ENCODE measurements at regions not wholly inside any gene's neighbourhood (a gene's known extent, or its start where the extent isn't known, plus 50 kb on each side); places are given as distances from the start of the nearest gene placed in this dataset.

DNA sequence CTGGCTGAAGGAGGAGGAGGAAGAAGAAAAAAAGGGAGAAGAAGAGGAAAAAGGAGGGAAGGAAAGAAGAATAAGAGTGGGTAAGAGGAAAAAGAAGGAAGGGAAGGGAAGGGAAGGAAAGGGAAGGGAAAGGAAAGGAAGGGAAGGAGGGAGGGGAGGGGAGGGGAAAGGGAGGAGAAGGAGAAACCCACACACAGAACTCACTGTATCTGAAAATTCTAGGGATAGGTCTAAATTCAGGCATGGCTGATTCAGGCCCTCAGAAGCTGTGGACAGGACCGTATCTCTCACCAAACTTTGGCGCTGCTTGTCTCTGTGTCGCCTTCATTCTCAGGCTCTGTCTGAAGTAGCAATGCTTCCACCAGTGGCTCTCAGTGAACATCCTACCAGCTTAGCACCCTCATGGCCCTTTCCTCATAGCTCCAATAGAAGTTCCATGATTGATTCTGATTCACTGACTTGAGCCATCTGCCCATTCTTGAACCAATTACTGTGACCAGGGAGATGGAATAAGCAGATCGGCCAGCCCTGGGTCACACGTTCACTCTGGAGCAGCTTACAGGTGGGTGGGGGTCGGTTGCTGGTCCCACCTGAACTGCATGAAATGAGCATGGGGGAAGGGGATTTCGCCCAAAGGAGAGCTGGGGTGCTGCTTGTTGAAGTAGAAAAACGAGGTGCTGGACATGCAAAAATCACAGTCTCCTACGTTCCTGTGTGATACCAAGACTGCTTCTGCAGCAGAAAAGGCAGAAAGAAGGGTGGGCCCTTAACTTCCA is 59.7 kb downstream of the TTC32 start:
- H3K27ac Mint-ChIP-seq, result no peak overlapping the region
- ChIA-PET POLR2A (no interaction called here), CTCF (no interaction called here)
- no peak overlapping the region for H3K4me3 Mint-ChIP-seq
- DNase-seq (no peak), ATAC-seq (no peak)
- no peaks in the 10 kb centered on the region for H3K36me3 Mint-ChIP-seq (ENCODE audit: low read depth)
- H3K4me1 Mint-ChIP-seq (ENCODE audit: low read depth), result peaks cover 11% of the 10 kb centered on the region
- peaks cover 26% of the 10 kb centered on the region for H3K27me3 Mint-ChIP-seq
- TF ChIP-seq, protein P1, sequence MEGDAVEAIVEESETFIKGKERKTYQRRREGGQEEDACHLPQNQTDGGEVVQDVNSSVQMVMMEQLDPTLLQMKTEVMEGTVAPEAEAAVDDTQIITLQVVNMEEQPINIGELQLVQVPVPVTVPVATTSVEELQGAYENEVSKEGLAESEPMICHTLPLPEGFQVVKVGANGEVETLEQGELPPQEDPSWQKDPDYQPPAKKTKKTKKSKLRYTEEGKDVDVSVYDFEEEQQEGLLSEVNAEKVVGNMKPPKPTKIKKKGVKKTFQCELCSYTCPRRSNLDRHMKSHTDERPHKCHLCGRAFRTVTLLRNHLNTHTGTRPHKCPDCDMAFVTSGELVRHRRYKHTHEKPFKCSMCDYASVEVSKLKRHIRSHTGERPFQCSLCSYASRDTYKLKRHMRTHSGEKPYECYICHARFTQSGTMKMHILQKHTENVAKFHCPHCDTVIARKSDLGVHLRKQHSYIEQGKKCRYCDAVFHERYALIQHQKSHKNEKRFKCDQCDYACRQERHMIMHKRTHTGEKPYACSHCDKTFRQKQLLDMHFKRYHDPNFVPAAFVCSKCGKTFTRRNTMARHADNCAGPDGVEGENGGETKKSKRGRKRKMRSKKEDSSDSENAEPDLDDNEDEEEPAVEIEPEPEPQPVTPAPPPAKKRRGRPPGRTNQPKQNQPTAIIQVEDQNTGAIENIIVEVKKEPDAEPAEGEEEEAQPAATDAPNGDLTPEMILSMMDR (IDR thresholded peaks at IDR 0.05), result no peak
- H3K9me3 Mint-ChIP-seq, result no peaks in the 10 kb centered on the region
- intact Hi-C loops (cut with micrococcal nuclease), result no loop called here

DNA sequence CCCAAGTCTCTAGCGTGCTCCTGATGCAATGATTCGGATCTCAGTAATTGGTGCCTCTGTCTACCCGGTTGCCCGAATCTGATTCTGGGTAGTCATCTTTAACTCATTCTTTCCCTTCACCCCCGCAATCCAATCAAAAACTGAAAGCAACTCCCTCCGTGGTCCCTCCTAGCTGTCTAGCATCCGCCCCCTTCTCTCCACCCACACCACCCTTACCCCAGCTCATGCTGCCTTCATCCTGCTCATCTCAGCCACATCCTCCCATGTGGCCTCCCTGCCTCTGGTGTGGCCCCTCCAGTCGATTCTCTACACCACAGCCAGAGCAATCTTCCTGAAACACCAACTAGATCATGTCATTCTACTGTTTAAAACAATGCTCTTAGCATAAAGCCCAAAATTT is 62.3 kb downstream of the TTC32 start:
- Mint-ChIP-seq H3K36me3 (ENCODE audit: low read depth) (no peaks in the 10 kb centered on the region), H3K27ac (no peak overlapping the region), H3K27me3 (peaks cover 22% of the 10 kb centered on the region), H3K9me3 (no peaks in the 10 kb centered on the region), H3K4me1 (ENCODE audit: low read depth) (peaks cover 11% of the 10 kb centered on the region), H3K4me3 (no peak overlapping the region)
- ChIA-PET CTCF (no interaction called here), POLR2A (interaction anchor here (0.7 kb wide), 1 partner anchor 12 kb away, joined by 4 read pairs; no protein-coding TSS in a partner anchor)
- DNase-seq (peak; percentile 61), ATAC-seq (peak; percentile 93)
- intact Hi-C loops (cut with micrococcal nuclease), result no loop called here
- TF ChIP-seq, protein P1 (IDR thresholded peaks at IDR 0.05), result no peak

GRCh38 chr2:19838616-19839015 is 63.2 kb downstream of the TTC32 start:
- CTCF ChIA-PET, result no interaction called here
- Mint-ChIP-seq H3K4me3 (no peak overlapping the region), H3K27ac (no peak overlapping the region), H3K9me3 (no peaks in the 10 kb centered on the region), H3K27me3 (peaks cover 19% of the 10 kb centered on the region), H3K4me1 (ENCODE audit: low read depth) (peaks cover 11% of the 10 kb centered on the region), H3K36me3 (ENCODE audit: low read depth) (no peaks in the 10 kb centered on the region)
- DNase-seq, result no peak
- intact Hi-C loops (cut with micrococcal nuclease), result no loop called here
- POLR2A ChIA-PET, result no interaction called here
- ATAC-seq, result no peak
- TF ChIP-seq, protein P1 (IDR thresholded peaks at IDR 0.05), result no peak

DNA sequence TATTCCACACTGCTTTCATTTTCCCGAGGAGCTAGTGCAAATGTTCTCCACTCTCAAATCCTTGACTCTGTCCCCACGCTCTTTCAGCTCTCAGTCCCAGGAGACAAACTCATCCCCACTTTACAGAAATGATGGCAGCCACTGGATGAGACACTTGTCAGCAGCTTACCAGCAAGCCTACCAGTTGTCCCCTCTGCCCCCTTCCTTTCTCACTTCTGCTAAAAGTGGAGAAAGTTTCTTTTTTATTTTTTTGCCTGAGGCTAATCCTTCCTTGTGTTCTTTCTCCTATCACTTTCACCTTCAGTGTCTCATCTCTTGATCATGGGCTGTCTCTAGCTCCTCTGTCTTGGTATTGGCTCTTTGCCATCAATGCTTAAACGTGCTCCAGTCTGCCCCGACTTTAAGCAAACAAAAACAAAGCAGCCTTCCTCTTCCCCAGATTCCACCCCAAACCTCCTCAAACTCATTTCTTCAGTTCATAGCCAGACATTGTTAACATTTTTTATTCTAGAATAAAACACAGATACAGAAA is 64.5 kb downstream of the TTC32 start:
- CTCF ChIA-PET, result no interaction called here
- no peak for ATAC-seq
- intact Hi-C loops (cut with micrococcal nuclease), result no loop called here

DNA sequence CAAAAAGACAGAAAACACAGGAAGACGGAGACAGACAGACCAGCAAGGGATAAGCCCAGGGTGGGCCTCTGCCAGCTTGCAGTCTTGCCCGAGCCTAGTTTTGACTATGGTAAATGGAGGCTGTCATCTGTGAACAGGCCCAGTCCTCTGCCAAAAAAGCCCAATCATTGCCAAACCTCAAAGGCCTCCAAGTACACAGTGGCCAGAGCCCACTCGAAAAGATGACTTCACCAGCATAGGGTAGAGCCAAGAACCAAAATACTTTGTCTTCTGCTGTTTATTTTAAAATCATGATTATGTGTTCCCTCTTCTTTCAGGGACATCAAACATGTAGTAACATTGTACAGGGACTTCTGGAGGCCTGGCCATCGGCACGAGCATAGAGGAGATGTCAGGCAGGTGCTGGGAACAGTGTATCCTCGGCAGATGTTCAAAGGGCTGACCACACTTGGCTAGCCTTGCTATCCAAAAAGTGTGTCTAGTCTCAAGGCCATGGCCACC is 66.0 kb downstream of the TTC32 start:
- Mint-ChIP-seq H3K4me1 (ENCODE audit: low read depth) (peaks cover 11% of the 10 kb centered on the region), H3K36me3 (ENCODE audit: low read depth) (no peaks in the 10 kb centered on the region), H3K27me3 (peaks cover 19% of the 10 kb centered on the region), H3K27ac (no peak overlapping the region), H3K4me3 (no peak overlapping the region), H3K9me3 (no peaks in the 10 kb centered on the region)
- POLR2A ChIA-PET, result no interaction called here
- CTCF ChIA-PET, result no interaction called here
- intact Hi-C loops (cut with micrococcal nuclease), result no loop called here
- TF ChIP-seq, protein P1 (IDR thresholded peaks at IDR 0.05), result no peak
- DNase-seq, result no peak
- no peak for ATAC-seq

More for the DNA sequence above, 64.5 kb downstream of the TTC32 start:
- Mint-ChIP-seq H3K36me3 (ENCODE audit: low read depth) (no peaks in the 10 kb centered on the region), H3K9me3 (no peaks in the 10 kb centered on the region), H3K4me1 (ENCODE audit: low read depth) (peaks cover 11% of the 10 kb centered on the region), H3K27ac (no peak overlapping the region), H3K27me3 (peaks cover 19% of the 10 kb centered on the region), H3K4me3 (no peak overlapping the region)
- no peak for DNase-seq
- POLR2A ChIA-PET, result no interaction called here
- TF ChIP-seq, protein P1 (IDR thresholded peaks at IDR 0.05), result no peak
